Suppressor macrophage (primary cell): ENCODE measurements at regions not wholly inside any gene's neighbourhood (a gene's known extent, or its start where the extent isn't known, plus 50 kb on each side); places are given as distances from the start of the nearest gene placed in this dataset.

ENCODE experiments used
- DNase-seq, 4 experiments: peaks; one replicate each; pipeline ENCODE4 v3.0.0-alpha.2; 2020 to 2022

DNA sequence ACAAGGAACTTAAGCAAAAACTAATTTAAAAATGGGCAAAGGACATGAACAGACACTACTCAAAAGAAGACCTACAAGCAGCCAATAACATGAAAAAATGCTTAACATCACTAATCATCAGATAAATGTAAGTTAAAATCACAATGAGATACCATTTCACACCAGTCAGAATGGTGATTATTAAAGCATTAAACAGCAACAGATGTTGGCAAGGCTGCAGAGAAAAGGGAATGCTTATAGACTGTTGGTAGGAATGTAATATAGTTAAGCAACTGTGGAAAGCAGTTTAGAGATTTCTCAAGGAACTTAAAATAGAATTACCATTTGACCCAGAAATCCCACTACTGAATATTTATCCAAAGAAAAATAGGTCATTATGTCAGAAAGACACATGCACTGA is 482.2 kb downstream of the SQOR start:
- no peak for DNase-seq

DNA sequence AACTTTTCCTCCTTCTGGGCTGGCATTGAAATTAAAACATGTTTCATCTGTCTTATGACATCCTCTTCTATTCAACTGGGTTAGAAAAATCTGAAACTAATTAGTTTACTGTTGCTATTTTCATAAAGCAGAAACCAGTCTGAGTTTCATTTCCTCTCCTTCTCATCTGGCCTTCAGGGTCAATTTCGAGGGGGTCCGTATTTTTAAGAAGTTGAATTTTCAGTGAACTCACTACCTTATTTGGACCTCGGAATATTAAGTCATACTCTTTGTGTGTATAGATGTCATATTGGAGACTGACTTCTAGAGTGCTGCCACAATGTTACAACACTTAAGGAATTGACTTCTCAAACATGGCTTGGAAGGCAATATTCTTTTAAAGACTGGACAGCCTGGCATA is 485.9 kb downstream of the SQOR start:
- no peak for DNase-seq

DNA sequence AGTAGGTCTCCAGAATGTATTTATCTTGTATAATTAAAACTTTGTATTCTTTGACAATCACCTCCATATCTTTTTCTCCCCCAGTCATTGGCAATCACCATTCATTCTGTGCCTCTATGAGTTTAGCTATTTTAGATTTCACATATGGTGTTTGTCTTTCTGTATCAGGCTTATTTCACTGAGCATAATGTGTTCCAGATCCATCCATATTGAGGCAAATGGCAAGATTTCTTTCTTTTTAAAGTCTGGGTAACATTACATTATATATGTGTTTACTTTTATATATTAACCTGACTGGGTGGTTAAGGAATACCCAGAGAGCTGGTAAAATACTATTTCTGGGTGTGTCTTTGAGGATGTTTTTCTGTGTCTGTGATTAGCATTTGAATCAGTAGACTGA is 486.6 kb downstream of the SQOR start:
- no peak for DNase-seq

DNA sequence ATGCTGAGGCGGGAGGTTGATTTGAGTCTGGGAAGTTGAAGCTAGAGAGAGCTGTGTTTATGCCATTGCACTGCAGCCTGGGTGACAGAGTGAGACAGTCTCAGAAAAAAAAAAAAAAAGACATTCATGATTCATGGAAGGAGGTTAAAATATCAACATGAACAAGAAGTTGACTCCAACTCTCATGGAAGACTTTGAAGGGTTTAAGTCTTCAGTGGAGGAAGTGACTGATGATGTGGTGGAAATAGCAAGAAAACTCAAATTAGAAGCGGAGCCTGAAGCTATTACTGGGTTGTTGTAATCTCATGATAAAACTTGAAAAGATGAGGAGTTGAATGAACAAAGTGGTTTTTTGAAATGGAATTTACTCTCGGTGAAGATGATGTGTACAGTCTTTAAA is 491.8 kb downstream of the SQOR start:
- DNase-seq: no peak

DNA sequence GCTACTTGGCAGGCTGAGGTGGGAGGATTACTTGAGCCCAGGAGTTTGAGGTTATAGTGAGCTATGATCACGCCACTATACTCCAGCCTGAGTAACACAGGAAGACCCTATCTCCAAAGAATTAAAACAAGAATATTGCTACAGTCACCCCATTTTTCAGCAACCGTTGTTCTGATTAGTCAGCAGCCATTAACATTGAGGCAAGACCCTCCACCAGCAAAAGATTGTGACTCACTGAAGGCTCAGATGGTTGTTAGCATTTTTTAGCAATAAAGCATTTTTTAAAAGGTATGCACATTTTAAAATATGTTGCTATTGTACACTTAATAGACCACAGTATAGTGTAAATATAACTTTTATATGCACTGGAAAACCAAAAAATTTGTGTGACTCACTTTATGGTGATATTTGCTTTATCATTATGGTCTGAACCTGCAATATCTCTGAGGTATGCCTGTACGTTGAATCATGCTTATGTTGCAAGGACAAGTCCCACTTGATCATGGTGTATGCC is 492.6 kb downstream of the SQOR start:
- DNase-seq: no peak

DNA sequence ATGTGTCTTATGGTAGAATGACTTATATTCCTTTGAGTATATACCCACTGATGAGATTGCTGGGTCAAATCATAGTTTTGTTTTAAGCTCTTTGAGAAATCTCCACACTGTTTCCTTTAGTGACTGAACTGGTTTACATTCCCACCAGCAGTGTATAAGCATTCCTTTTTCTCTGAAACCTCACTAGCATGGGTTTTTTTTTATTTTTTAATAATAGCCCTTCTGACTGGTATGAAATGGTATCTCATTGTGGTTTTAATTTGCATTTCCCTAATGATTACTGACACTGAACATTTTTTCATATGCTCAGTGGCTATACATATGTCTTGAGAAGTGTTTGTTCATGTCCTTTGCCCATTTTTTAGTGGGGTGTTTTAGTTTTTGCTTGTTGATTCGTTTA is 494.3 kb downstream of the SQOR start:
- DNase-seq: no peak

DNA sequence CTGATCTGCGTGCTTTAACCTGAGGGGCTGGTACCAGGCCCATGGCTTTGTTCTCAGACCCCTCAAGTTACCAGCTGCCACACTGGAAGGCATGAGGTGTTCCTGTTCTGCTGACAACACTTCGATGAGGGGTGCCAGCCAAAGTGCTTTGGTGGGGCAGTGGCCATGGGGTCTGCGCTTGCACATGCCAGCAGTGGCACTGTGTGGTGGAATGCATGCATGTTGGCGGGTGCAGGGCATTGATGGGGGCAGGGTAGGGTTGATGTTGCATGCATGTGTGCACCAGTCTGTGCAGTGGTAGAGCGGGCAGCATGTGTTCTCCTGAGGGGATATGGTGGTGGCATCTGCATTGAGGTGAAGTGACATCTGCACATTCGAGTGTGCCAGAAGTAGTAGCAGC is 497.0 kb downstream of the SQOR start:
- DNase-seq: no peak

DNA sequence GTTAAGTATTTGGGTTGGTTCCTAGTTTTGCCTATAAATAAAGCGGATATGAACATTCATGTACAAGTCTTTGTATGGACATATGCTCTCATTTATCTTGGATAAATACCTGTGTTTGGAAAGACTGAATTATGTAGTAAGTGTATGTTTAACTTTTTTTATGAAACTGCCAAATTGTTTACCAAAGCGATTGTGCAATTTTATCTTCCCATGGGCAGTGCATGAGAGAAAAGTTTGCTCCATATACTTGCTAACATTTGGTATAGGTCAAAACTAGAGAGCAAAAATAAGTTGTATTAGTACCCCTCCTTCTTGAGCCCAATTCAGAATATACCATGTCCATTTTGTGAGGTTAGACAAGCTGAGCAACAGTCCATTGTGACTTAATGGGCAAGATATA is 502.6 kb downstream of the SQOR start:
- DNase-seq: no peak

DNA sequence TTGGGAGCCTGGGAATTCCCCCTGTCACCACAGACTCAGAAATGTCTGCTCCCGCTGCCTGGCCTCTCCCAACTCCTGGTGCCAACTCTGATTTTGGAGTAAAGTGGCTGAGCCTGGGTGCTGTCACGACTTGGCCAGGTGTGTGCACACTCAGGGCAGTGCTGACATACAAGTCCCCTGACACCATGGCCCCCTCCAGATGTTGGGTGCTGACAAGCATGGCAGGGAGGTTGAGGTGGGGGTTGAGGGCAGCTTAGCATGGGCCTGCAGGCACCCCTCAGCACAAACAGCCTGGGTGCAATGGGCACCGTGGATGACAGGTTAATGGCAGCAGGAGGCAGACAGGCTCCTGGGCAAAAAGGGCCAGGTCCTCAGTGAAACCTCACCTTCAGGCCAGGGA is 511.2 kb downstream of the SQOR start:
- no peak for DNase-seq

DNA sequence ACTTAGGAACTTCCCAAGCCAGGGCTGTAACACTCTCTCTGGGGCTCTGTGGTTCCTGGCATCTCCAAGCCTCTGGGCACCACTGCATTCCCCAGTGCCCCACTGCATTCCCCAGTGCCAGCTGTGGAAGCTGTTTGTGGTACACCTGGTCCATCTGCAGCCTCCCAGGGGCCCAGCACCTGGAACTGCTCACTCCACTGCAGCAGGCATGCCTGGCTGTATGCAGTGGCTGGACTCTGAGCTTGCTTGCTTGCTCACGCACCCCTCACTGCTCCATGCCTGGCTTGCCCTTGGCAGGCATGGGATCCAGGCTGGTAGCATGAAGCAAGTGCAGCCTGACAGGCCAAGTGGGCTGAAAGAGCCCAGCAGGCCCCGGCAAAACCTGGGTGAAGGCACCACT is 512.1 kb downstream of the SQOR start:
- no peak for DNase-seq

DNA sequence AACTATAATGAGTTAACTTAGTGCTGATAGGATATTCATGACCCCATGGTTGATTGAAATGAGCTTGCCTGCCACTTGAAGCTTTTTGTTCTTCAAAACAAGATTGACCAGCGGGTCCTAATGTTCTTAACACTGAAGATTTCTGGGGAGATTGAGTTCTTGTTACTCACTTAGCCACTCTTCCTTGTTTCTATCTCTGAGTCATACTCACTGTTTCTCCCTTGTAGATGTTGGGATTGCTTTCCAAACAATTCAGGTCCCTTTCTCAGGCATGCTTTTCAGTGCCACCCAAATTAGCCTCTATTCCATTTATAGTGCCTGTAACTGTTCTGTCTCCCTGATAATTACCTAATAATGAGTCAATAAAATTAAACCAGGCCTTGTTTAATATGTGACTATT is 517.0 kb downstream of the SQOR start:
- no peak for DNase-seq

DNA sequence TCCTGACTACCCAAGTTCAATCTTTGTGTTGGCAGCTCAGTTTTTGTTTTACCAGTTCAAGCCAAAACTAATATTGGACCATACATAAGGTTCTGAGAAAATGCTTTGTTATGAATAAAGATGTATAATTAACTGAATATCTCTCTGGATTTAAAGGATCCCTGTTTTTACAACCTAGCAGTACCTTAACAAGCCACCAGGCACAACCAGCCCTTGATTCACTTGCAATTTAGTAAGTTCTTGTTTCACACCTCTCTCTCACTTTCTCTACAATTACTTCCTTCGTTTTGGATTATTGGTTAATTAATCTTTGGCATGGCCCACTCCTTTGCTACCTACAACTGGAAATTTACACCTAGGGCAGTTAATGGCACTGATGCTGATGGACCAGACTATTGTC is 531.9 kb downstream of the SQOR start:
- DNase-seq: no peak

DNA sequence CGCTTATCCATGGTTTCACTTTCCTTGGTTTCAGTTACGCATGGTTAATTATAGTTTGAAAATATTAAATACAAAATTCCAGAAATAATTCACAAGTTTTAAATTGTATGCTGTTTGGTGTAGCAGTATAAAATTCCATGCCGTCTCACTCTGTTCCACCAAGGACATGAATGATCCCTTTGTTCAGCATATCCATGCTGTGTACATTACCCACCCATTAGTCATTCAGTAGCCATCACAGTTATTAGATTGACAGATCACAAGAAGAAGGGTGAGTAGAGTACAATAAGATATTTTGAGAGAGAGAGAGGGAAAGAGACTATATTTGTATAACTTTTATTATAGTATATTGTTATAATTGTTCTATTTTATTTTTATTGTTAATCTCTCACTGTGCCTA is 535.5 kb downstream of the SQOR start:
- DNase-seq: no peak

DNA sequence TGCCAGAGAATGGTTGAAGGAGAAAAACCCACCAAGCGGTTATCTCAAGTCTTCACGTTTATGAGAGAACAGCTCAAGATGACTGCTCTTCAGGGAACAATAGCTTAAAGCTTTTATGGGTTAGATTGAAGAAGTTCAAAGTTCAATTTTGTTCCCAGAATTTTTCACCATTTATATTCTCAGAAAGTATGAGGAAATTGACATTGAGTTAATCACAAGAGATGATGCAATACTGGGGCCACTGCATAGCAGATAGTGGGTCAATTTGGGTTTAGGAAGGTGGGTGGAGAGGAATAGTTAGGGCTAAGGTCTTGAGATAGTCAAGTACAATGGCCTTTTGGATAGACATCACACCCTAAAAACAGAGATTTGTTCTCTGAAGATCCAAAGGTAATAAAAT is 539.3 kb downstream of the SQOR start:
- no peak for DNase-seq

DNA sequence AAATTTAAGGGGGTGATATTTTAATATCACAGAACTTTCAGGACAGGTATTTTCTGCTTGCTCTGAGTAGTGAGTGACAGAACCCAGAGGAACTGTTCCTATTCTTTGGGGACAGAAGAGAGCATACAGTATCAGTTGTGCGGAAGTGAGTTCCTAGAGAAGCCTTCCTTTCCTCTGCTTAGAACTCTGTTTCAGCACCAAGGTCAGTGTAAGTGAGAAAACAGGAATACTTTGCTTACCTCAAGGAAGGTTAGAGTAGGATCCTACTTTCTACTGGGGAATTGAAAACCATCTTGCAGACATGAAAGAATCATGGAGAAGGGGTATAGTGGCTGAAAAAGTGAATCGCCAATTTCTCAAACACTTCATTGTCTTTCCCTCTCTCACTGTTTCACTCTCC is 542.4 kb downstream of the SQOR start:
- DNase-seq: no peak

DNA sequence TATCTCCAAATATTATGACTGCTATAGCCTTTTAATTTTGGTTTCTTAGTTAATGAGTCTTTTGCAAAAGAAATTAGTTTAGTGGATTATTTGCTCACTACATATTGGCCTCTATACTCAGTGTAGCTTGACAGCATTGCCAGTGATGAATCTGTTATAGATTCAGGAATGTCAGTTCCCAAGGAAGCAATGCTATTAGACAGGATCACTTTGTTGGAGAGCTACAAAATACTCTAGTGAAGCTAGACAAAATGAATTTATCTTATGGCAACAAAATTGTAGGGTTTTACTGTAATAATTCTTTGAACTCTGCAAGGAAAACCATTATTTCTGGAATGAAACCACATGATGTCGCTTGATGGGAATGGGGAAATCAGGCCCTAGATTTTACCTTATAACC is 543.3 kb downstream of the SQOR start:
- no peak for DNase-seq

DNA sequence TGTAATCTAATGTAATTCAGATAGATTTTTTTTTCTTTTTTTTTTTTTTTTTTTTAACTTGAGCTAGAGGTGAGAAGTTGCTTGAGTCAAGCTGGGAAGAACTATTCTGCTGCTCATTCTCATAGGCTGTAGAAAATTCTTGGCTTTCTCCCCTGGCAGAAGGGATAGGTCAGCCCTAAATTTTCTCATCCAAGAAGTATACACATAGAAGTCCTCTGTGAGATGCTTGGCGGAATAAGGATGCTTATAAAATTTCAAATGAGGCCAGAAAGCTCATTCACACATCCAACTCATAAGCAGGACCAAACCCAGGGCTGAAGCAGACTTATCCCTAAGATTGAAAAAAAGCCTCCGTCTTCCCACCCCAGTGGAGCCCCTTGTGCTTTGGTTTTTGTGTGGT is 572.5 kb downstream of the SQOR start:
- no peak for DNase-seq

DNA sequence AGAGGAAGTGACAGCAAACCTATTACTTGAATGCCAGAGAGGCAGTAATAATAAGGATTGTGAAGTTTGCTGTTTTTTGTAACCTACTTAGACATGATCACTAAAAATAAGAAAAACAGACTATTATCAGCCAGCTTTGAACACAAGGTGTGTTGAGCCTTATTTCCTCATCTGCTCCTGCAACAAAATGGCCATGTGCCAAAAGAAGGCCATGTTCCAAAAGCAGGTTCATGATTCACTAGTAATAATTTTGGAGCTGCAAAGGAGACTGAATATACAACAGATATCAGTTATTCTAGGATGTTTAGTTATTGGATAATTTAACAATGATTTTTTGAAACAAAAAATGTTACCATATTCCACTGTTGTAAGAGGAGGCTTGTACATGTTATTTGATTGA is 578.7 kb downstream of the SQOR start:
- DNase-seq: no peak

DNA sequence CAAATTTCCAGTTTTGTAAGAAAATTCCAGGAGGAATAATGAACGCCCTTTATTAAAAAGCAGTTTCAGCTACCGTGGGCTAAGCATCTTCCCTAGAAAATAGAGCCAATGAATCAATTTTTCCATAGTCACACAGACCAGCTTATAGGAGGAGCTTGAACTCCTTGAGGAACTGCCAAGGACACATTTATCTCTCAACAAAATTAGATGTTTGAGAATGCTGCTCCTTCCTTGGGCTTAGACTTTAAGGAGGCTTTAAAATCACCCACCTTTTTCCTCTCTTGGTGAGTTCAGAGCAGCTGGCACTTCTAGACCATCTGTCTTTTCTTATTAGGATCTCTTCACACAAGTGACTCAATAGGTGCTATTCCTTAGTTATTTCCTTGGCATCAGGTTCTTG is 588.0 kb downstream of the SQOR start:
- no peak for DNase-seq

DNA sequence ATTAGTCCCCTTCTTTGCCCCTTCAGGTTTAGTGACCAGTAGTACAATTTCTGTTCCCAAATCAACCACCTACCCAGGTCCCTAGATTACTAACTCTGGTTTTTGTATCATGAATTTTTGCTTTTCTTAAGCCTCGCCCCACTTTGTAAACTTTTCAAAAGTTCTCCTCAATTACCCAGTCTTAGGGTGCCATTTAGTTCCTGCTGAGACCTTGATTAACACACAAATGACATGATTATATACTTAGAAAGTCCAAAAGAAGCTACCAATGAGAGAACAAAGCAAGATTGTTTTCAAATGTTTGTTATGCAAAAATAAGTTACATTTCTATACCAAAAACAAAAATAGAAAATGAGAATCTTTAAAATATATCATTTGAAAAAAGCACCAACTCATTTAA is 594.4 kb downstream of the SQOR start:
- no peak for DNase-seq

DNA sequence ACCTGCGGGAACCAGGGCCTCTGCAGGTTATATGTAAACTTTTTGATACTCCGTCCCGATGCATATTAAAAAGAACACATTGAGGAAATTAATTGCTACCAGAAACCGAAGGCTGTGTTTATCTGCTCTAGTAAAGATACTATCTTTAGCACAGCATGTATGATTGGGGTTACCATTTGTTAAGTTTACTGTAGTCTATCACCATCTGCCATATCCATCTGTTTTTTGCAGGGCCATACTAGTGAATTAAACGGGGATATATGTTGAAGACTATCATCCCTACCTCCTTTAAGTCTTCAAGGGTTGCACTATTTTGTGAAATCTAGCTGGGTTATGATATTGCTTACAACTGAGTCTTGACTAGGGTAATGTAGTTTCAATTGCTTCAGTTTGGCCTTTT is 597.0 kb downstream of the SQOR start:
- no peak for DNase-seq

DNA sequence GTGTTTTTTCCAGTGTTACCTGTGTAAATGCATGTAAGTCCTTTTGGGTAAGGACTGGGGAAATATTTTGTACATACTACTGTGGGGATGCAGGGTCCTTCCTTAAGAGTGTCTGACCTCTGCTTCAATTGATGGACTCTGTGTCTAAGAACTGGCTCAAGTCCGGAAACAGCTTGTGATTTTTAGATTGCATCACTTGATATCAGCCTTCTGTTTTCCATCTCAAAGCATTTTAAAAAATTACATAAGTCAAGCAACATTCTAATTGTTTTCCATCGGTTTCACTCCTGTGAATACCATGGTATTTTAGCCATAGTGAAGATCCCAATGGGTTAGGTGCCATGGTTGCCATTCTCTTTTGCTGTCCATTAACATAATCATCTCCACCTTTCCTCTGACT is 597.6 kb downstream of the SQOR start:
- DNase-seq: no peak

DNA sequence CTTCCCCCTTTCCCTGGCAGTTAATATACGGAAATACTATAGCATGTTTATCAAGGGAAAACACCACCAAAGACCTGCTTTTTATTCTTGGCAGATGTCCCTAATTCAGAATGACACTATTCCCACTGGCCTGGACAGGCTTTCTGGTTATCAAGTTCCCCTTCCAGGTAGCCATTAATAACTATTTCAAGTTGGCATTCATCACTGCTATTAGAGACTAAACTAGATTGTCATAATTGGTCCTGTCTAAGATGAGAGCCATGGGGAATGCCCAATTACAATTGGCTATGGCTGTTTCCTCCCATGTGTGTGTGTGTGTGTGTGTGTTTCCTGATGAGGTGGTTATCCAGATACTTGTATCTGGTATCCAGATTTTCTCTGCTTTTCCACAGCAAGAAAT is 608.1 kb downstream of the SQOR start:
- DNase-seq: no peak

DNA sequence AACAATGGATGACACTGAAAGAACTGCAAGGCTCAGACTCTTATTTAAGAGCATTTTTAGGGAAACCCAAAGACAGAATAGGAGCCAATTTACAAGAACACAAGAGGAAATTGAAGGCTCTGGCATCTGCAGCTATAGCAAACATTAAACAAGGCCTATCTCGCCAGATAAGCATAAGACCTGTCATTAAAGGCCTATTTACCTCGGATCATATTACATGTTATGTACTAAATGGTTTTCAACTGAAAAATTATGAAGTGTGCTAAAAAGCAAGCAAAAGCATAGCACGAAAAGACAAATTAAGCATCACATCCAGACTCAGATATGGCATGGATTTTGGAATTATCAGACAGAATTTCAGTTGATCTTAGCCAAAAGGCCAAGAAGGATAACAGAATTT is 617.1 kb downstream of the SQOR start:
- DNase-seq: no peak

DNA sequence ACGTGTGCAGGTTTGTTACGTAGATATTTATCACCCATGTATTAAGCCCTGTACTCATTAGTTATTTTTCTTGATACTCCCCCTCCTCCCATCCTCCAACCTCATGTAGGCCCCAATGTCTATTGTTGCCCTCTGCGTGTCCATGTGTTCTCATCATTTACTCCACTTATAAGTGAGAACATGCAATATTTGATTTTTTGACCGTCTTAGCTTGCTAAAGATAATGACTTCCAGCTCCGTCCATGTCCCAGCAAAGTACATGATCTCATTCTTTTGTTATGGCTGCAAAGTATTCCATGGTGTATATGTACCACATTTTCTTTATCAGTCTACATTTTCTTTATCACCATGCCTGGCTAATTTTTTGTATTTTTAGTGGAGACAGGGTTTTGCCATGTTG is 623.2 kb downstream of the SQOR start:
- DNase-seq: no peak

DNA sequence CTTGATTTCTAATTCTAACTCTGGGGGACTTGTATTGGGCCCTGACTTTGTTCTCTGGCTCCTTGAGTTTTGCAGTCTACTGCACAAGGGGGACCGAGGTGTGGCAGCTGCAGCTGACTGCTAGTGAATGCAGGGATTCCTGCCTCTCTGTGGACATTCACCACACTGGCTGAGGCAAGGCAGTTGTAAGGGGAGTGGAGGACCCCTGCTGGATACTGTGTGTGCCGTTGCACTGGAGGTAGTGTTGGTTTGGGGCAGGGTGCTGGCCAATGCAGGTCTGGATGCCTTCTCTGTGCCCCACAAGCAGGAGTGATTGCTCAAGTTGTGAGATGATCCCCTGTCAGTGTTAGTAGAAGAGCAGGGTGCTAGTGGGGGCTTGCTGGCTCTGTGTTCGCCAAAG is 626.1 kb downstream of the SQOR start:
- DNase-seq: no peak
